NAMALWA (cell line): ENCODE measurements at regions not wholly inside any gene's neighbourhood (a gene's known extent, or its start where the extent isn't known, plus 50 kb on each side); places are given as distances from the start of the nearest gene placed in this dataset.

Experiments
- DNase-seq: peaks from one replicate; pipeline ENCODE4 v3.0.0-alpha.2; 2015; ENCODE audit warnings: low spot score

GRCh38 chr5:27290172-27290571 is 251.8 kb upstream of the CDH9 start:
- DNase-seq, result no peak

GRCh38 chr5:27276119-27276518 is 237.7 kb upstream of the CDH9 start:
- DNase-seq, result no peak

DNA sequence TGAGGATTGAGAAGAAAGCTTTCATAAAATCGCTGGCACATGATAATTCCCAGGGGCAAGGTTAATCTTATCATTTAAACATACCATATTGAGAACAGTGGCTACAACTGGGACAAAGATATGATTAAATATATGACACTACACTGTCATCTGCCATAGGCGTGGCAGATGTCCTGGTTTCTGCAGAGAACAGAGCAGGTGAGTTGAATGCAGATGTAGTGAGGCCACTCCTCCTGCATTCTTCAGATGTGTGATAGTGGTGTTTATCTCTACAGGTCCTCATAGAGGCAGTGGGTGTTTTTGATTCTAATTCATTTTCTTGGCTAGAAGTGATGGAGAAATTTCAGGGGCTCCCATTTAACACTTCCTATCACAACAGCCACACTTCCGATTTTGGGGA is 237.0 kb upstream of the CDH9 start:
- no peak for DNase-seq

DNA sequence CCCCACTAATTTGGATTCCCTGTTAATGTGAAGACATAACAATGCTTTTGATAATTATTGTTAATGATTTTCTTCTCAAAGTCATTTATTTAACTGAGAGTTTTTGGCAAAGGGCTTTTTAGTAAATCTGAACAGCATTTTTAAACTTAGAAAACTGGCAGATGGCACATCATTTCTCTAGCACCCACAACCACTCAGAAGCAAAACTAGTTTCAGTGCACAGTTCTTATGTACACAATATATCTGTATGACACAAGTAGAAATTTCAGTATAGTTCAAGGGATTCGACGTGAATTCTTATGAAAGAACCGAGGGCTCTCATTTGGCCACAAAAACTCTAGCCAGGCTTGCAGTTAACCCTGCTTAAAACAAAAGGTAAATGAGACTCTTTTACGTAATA is 231.4 kb upstream of the CDH9 start:
- no peak for DNase-seq

DNA sequence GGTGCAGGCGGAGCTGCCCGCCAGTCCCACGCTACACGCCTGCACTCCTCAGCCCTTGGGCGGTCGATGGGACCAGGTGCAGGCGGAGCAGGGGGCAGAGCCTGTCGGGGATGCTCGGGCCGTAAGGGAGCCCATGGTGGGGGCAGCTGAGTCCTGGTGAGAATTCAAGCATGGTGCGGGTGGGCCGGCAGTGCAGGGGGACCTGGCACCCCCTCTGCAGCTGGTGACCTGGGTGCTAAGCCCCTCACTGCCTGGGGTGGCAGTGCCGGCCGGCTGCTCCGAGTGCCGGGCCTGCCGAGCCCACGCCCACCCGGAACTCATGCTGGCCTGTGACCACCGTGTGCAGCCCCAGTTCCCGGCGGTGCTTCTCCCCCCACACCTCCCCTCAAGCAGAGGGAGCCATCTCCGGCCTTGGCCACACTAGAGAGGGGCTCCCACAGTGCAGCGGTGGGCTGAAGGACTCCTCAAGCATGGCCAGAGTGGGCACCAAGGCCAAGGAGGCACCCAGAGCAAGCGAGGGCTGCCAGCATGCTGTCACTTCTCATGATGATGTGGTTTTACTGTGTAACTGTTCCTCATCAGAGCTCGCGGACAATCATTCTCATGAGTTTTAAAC is 228.9 kb upstream of the CDH9 start:
- no peak for DNase-seq

GRCh38 chr5:27266184-27266583 is 227.8 kb upstream of the CDH9 start:
- DNase-seq, result no peak

DNA sequence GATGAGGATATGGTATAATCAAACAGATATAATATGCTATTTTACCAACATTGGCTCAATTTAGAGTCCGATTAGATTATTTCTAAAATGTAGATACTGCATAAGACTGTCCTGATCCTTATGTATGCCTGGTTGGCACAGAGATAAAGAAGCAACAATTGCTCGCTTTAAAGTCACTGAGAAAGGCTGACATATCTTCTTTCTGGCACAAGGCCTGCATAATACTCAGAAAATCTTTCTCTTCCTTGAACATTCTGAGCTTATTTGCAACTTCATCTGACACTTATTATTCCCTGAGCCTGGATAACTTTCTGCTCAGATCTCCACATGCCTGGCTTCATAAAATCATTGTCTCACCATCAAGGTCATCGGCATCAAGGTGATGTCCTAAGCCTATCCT is 219.3 kb upstream of the CDH9 start:
- no peak for DNase-seq

DNA sequence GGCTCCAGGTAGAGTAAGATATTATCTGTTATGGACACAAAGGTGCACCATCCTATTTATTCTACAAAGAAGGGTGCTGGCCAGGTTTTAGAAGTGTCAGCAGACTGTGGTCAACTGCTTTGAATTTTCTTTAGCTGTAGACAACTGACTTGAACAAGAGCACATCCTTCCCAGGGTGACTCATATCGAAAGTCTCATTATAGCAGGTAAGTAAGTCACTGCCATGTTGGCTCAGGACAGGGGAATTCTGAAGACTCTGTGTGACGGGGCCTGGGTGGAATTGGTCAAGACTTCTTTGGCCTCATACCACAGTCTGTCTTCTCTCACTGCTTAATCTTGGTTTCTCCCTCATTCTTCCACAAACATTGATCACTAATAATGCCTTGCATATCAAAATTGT is 214.5 kb upstream of the CDH9 start:
- DNase-seq, result no peak

DNA sequence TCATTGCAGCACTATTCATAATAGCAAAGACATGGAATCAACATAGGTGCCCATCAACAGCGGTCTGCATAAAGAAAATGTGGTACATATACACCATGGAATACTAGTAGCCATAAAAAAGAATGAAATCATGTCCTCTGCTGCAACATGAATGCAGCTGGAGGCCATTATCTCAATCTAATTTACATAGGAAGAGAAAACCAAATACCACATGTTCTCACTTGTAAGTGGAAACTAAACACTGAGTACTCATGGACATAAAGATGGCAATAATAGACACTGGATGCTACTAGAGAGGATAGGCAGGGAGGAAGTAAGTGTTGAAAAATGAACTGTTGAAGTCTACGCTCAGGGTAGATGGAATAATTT is 203.9 kb upstream of the CDH9 start:
- no peak for DNase-seq

DNA sequence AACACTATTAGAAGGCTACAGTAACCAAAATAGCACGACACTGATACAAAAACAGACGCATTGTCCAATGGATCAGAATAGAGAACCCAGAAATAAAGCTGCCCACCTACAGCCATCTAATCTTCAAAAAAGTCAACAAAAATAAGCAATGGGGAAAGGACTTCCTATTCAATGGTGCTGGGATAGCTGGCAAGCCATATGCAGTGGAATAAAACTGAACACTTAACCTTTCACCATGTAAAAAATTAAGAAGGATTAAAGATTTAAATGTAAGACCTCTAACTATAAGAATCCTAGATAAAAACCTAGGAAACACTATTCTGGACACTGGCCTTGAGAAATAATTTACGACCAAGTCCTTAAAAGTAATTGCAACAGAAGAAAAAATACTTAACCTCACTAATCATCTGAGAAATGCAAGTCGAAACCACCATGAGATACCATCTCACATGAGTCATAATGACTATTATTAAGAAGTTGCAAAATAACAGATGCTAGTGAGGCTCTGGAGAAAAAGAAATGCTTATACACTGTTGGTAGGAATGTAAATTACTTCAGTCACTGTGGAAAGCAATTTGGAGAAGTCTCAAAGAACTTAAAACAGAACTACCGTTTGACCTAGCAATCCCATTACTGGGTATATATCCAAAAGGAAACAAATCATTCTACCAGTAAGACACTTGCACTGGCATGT is 203.3 kb upstream of the CDH9 start:
- DNase-seq, result no peak

GRCh38 chr5:27240791-27241190 is 202.4 kb upstream of the CDH9 start:
- DNase-seq, result no peak

- no peak for DNase-seq
Measured at GRCh38 chr5:27234916-27235315, 196.5 kb upstream of the CDH9 start.

- no peak for DNase-seq
Measured at GRCh38 chr5:27221410-27221809, 183.0 kb upstream of the CDH9 start.

DNA sequence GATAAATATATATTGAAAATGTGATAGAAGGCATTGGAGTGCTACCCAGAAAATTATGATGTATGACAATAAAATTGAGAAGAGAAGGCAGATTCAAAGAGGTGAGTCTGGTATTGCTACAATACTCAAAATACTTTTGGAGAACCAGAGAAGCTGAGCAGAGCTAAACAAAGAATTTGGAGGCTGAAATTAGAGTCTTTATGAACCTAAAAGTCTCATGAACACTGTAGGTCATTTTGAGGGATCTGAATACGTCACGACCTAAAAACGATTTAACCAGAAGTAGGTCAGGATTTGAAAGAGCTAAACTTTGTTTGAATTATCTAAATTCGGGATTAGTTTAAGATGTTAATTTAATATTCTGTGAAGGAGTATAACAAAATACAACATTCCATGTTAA is 182.4 kb upstream of the CDH9 start:
- no peak for DNase-seq

DNA sequence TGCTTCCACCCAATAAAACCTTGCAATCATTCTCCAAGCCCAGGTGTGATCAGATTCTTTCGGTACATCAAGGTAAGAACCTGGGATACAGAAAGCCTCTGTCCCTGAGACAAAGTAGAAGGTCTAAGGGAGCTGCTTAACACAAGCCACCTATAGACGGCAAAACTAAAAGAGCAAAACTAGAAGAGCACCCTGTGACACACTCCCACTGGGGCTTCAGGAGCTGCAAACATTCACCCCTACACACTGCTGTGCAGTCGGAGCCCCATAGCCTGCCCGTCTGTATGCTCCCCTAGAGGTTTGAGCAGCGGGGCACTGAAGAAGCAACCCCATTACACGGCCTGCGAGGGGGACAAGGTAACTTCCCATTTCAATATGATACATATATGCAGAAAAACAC is 179.6 kb upstream of the CDH9 start:
- DNase-seq, result no peak

DNA sequence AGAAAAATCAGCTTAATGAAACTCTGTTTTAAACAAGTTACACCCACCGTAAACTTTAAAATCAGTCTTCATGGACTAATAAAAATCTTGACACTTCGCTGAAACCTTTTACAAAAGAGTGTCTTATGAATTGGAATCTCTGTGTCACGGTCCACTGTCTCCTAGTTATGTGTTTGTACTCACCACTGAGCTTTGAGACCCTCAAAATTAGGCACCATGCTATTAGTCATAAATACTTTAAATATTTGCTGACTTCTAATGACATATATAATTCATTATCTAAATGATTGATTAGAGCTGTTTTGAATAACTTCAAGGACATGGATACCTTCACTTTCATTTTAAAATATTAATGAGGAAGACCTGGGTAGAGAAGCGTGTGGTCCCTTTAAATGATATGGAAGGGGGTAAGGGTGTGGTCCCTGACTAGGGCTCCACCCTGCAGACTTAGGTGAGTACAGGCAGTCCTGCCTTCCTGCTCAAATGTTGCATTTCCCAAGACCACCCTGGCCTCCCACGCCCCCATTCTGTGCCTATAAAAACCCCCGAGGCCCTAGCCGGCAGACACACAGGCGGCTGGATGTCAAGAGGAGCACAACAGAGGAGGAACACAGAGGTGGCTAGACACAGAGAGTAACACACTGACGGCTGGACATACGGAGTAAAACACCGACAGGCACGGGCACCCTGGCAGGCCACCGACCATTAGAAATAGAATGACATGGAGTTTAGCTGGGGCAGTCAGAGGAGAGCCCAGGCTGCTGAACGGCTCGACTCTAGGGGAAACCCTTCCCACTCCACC is 179.0 kb upstream of the CDH9 start:
- DNase-seq, result no peak

GRCh38 chr5:27216367-27216950 is 178.1 kb upstream of the CDH9 start:
- no peak for DNase-seq

GRCh38 chr5:27208051-27208450 is 169.7 kb upstream of the CDH9 start:
- DNase-seq, result no peak

GRCh38 chr5:27191786-27192510 is 153.6 kb upstream of the CDH9 start:
- DNase-seq, result no peak

DNA sequence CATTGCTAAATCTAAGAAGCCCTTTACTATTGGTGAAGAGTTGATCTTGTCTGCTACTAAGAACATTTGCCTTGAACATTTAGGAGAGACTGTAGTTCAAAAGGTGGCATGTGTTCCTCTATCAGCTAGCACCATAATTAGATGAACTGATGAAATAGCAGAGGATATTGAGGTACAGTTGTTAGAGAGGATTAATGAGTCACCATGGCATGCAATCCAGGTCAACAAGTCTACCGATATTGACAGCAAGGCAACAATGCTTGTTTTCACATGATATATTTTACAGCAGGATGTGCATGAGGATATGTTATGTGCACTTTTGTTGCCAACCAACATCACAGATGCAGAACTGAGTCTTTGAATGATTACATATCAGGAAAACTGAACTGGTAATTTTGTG is 134.3 kb upstream of the CDH9 start:
- no peak for DNase-seq

GRCh38 chr5:27171761-27172261 is 133.4 kb upstream of the CDH9 start:
- no peak for DNase-seq

DNA sequence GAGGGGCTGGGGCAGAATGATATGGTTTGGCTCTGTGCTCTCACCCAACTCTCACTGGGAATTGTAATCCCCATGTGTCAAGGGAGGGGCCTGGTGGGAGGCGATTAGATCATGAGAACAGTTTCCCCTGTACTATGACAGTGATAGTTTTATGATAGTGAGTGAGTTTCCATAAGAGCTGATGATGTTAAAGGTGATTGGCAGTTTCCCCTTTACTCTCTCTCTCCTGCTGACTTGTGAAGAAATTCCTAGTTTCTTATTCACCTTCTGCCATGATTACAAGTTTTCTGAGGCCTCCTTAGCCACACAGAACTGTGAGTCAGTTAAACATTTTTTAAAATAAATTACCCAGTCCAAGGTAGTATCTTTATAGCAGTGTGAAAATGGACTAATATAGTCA is 120.4 kb upstream of the CDH9 start:
- no peak for DNase-seq
